GM23338 (cell line): ENCODE measurements at regions not wholly inside any gene's neighbourhood (a gene's known extent, or its start where the extent isn't known, plus 50 kb on each side); places are given as distances from the start of the nearest gene placed in this dataset.

Source experiments
- ATAC-seq: fragments of 200-7000 bp; cut with Tn5 transposase; 3 replicates; pipeline ENCODE4 v1.9.1; 2020
- DNase-seq: peaks from one replicate; pipeline ENCODE4 v3.0.0-alpha.2; 2015; ENCODE audit warnings: low spot score
- H2AFZ ChIP-seq: fragments of 200-600 bp; sonication (generic); 2 replicates; pipeline ENCODE4 v1.8.0; 2016; ENCODE audit warnings: antibody characterized with exemption, mild to moderate bottlenecking, moderate library complexity
- H3F3A ChIP-seq: fragments of 200-600 bp; sonication (generic); replicated peaks from 2 replicates; pipeline ENCODE4 v1.8.0; 2017; ENCODE audit warnings: antibody characterized with exemption, mixed run types, low read depth
- H3K27ac ChIP-seq: fragments of 200-600 bp; sonication (generic); 2 replicates; pipeline ENCODE4 v1.6.1; 2016; ENCODE audit warnings: low read depth
- H3K27me3 ChIP-seq: fragments of 200-600 bp; sonication (generic); 2 replicates; pipeline ENCODE4 v1.8.0; 2016; ENCODE audit warnings: mild to moderate bottlenecking, mixed run types, moderate library complexity; ENCODE audit not compliant: insufficient read depth
- H3K36me3 ChIP-seq: fragments of 200-600 bp; sonication (generic); 2 replicates; pipeline ENCODE4 v1.8.0; 2016; ENCODE audit warnings: mild to moderate bottlenecking; ENCODE audit not compliant: insufficient read depth
- H3K4me1 ChIP-seq: fragments of 200-600 bp; sonication (generic); 2 replicates; pipeline ENCODE4 v1.8.0; 2016; ENCODE audit warnings: mild to moderate bottlenecking, moderate library complexity; ENCODE audit not compliant: insufficient read depth
- H3K4me2 ChIP-seq: fragments of 200-600 bp; sonication (generic); 2 replicates; pipeline ENCODE4 v1.7.1; 2017; ENCODE audit warnings: mixed run types
- H3K4me3 ChIP-seq: fragments of 200-600 bp; sonication (generic); 2 replicates; pipeline ENCODE4 v1.6.1; 2016; ENCODE audit warnings: mixed run types
- H3K79me2 ChIP-seq: fragments of 200-600 bp; sonication (generic); replicated peaks from 2 replicates; pipeline ENCODE4 v1.8.0; 2017; ENCODE audit warnings: mild to moderate bottlenecking; ENCODE audit not compliant: insufficient read depth
- H3K9me2 ChIP-seq: fragments of 200-600 bp; sonication (generic); 2 replicates; pipeline ENCODE4 v1.8.0; 2017; ENCODE audit not compliant: insufficient read depth
- H4K20me1 ChIP-seq: fragments of 200-600 bp; sonication (generic); replicated peaks from 2 replicates; pipeline ENCODE4 v1.8.0; 2017; ENCODE audit warnings: mild to moderate bottlenecking; ENCODE audit not compliant: insufficient read depth
- H3K27ac Mint-ChIP-seq: 2 replicates; pipeline ENCODE4 v1.8.0; 2020; ENCODE audit warnings: inconsistent platforms, mild to moderate bottlenecking, moderate library complexity, mixed read lengths
- H3K27me3 Mint-ChIP-seq: 3 replicates; pipeline ENCODE4 v1.8.0; 2022; ENCODE audit warnings: low read depth, mild to moderate bottlenecking, moderate library complexity, mixed read lengths, inconsistent platforms; ENCODE audit not compliant: insufficient read depth, poor library complexity
- H3K36me3 Mint-ChIP-seq: 3 replicates; pipeline ENCODE4 v1.8.0; 2021; ENCODE audit warnings: low read depth, mild to moderate bottlenecking, inconsistent platforms, moderate library complexity, mixed read lengths
- H3K4me1 Mint-ChIP-seq: 3 replicates; pipeline ENCODE4 v1.8.0; 2020; ENCODE audit warnings: mild to moderate bottlenecking, inconsistent platforms, mixed read lengths
- H3K4me3 Mint-ChIP-seq: 3 replicates; pipeline ENCODE4 v1.8.0; 2021; ENCODE audit warnings: moderate library complexity, mild to moderate bottlenecking, inconsistent platforms, mixed read lengths
- H3K9me3 Mint-ChIP-seq: 3 replicates; pipeline ENCODE4 v1.8.0; 2020; ENCODE audit warnings: moderate library complexity, mild to moderate bottlenecking, inconsistent platforms, mixed read lengths
- CREB1 ChIP-seq: fragments of 250-450 bp; sonication (Bioruptor Pico); IDR thresholded peaks from 2 replicates; pipeline ENCODE4 v1.5.0; 2020; ENCODE audit warnings: low read depth, mild to moderate bottlenecking, moderate library complexity
- CTCF ChIP-seq, 2 experiments: fragments of 200-600 bp in 1 of 2; sonication (generic) in 1 of 2; conservative IDR thresholded peaks; 2 replicates each; pipeline versions ENCODE4 v1.5.1 to v1.6.1; 2016 to 2017; ENCODE audit warnings: antibody characterized with exemption in 2 of 2, low read depth in 2 of 2, mild to moderate bottlenecking in 2 of 2, moderate library complexity in 1 of 2
- ETS1 ChIP-seq: IDR thresholded peaks from 2 replicates; pipeline ENCODE4 v1.6.1; 2016; ENCODE audit warnings: antibody characterized with exemption
- EZH2 ChIP-seq: fragments of 200-600 bp; sonication (generic); IDR thresholded peaks from one replicate; pipeline ENCODE4 v1.8.0; 2017; ENCODE audit warnings: antibody characterized with exemption, mild to moderate bottlenecking, low read depth; ENCODE audit not compliant: unreplicated experiment
- EZH2phosphoT487 ChIP-seq: fragments of 200-600 bp; sonication (generic); IDR thresholded peaks from one replicate; pipeline ENCODE4 v1.8.1; 2018; ENCODE audit warnings: antibody characterized with exemption; ENCODE audit not compliant: unreplicated experiment
- JUNB ChIP-seq: IDR thresholded peaks from one replicate; pipeline ENCODE4 v1.6.1; 2016; ENCODE audit warnings: antibody characterized with exemption; ENCODE audit not compliant: unreplicated experiment
- NANOG ChIP-seq: IDR thresholded peaks from 2 replicates; pipeline ENCODE4 v1.6.1; 2016; ENCODE audit warnings: antibody characterized with exemption, borderline replicate concordance
- POLR2AphosphoS5 ChIP-seq: IDR thresholded peaks from 2 replicates; pipeline ENCODE4 v1.6.1; 2016; ENCODE audit warnings: antibody characterized with exemption, low read depth
- REST ChIP-seq: IDR thresholded peaks from one replicate; pipeline ENCODE4 v1.6.1; 2018; ENCODE audit warnings: antibody characterized with exemption; ENCODE audit not compliant: unreplicated experiment
- STAT1 ChIP-seq: IDR thresholded peaks from one replicate; pipeline ENCODE4 v1.6.1; 2016; ENCODE audit warnings: antibody characterized with exemption; ENCODE audit not compliant: unreplicated experiment
- ZNF114 ChIP-seq: fragments of 250-450 bp; sonication (Bioruptor Pico); IDR thresholded peaks from 2 replicates; pipeline ENCODE4 v1.5.0; 2020; ENCODE audit warnings: mild to moderate bottlenecking, moderate library complexity
- ZNF331 ChIP-seq: fragments of 250-450 bp; sonication (Bioruptor Pico); IDR thresholded peaks from 2 replicates; pipeline ENCODE4 v1.5.0; 2020; ENCODE audit warnings: low read depth, mild to moderate bottlenecking, moderate library complexity
- ZNF462 ChIP-seq: fragments of 250-450 bp; sonication (Bioruptor Pico); IDR thresholded peaks from 2 replicates; pipeline ENCODE4 v1.5.0; 2020; ENCODE audit warnings: mild to moderate bottlenecking, moderate library complexity

GRCh38 chr1:238998577-238998976 lies 387.8 kb upstream of the CHRM3 start:
- Mint-ChIP-seq H3K9me3 (no peaks in the 10 kb centered on the region), H3K36me3 (no peaks in the 10 kb centered on the region), H3K4me1 (no peaks in the 10 kb centered on the region), H3K27me3 (no peaks in the 10 kb centered on the region), H3K4me3 (no peak overlapping the region), H3K27ac (no peak overlapping the region)
- DNase-seq (no peak), ATAC-seq (no peak)
- Histone ChIP-seq H4K20me1 (no peaks in the 10 kb centered on the region), H3K9me2 (peaks cover 3% of the 10 kb centered on the region; the same call in 1 of the 2 replicates), H3K79me2 (no peaks in the 10 kb centered on the region), H2AFZ (no peak overlapping the region), H3K36me3 (no peaks in the 10 kb centered on the region), H3F3A (no peaks in the 10 kb centered on the region), H3K27ac (no peak overlapping the region), H3K4me1 (no peaks in the 10 kb centered on the region), H3K27me3 (no peaks in the 10 kb centered on the region), H3K4me2 (no peak overlapping the region), H3K4me3 (no peak overlapping the region)
- TF ChIP-seq EZH2 (no peak), ZNF114 (CRISPR knock-in tag) (no peak), STAT1 (no peak), POLR2AphosphoS5 (no peak), CTCF (conservative IDR thresholded peaks at IDR 0.05; ENCODE audit: low read depth in 2 of 2) (no peak), JUNB (no peak), ZNF331 (no peak), EZH2phosphoT487 (no peak), ETS1 (no peak), CREB1 (no peak), ZNF462 (CRISPR knock-in tag) (no peak), REST (no peak), NANOG (no peak)
